PC-9 (cell line): ENCODE measurements at regions not wholly inside any gene's neighbourhood (a gene's known extent, or its start where the extent isn't known, plus 50 kb on each side); places are given as distances from the start of the nearest gene placed in this dataset.
"Not testable (repeated sequence)": the region's sequence is repeated elsewhere in the genome, so short reads cannot be mapped to it uniquely, and the experiment has no call there.

Experiments used
- CTCF ChIP-seq: fragments of 200-600 bp; sonication (generic); conservative IDR thresholded peaks from 2 replicates; pipeline ENCODE4 v1.6.1; 2017; ENCODE audit warnings: mixed run types, antibody characterized with exemption, mild to moderate bottlenecking, moderate library complexity
- EZH2 ChIP-seq: fragments of 200-600 bp; sonication (generic); IDR thresholded peaks from 2 replicates; pipeline ENCODE4 v1.8.0; 2017; ENCODE audit warnings: antibody characterized with exemption, low read depth

- not testable (repeated sequence) for TF ChIP-seq CTCF, EZH2
These were observed 337.9 kb downstream of the SEMA3D start for GRCh38 chr7:84848974-84849372.
